ENCODE measurements at regions not wholly inside any gene's neighbourhood (a gene's known extent, or its start where the extent isn't known, plus 50 kb on each side); places are given as distances from the start of the nearest gene placed in this dataset.
A peak's percentile ranks its signal among the peaks of the same experiment; 100 is the strongest.

DNA sequence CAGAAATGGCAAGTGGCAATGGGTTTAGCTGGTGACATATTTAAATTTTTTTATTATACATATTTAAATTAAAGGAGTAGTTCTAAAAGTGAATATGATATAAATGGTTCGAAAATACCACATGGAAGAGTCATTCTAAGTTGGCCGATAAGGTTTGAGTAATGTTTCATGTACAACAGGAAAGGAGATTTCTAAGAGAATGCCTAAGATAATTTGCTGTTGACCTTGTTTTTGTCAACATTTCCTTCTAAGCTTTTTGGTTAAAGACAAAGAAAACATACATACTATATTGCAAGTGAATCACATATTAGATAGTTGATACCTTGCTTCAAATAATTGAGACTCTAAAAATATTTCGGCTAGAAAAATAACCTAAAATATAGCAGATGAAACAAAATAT lies 526.6 kb upstream of the SLIT2 start:
- DNase-seq (ENCODE audit: low read depth) = no peak

DNA sequence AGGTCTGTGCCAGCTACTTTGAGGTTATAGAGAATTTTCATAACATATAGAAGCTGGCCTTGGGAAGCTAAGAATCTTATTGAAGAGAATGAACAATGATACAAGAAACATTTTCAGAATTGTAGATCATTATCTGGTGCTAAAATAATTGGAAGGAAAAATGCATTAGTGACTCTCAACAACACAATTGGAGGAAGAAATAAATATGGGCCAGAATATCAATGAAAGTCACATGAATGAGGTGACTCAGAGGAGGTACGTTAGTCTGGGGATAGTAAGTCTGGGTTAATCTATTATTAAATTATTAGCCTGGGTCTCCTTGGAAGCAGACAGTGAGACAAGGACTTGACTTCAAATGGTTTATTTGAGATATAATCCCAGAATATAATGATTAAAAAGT lies 529.3 kb upstream of the SLIT2 start:
- no peak for DNase-seq (ENCODE audit: low read depth)

DNA sequence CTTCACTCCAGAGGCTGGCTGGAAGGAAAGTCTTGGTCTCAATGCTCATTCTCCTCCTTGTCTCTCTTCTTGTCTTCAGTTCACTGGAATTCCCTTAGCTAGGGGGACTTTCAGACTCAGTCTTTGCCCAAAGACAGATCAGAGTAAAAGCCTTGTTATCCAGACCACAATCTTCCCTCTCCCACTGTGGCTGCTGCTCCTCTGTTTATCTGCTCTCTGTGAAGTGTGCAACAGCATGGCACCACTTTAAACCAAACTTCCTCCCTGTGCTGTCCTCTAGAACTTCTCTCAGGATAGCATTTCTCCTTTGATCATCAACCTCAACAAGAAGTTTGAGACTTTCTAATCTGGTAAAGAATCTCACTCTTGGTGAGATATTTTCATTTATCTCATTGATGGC lies 530.1 kb upstream of the SLIT2 start:
- DNase-seq (ENCODE audit: low read depth) = no peak

DNA sequence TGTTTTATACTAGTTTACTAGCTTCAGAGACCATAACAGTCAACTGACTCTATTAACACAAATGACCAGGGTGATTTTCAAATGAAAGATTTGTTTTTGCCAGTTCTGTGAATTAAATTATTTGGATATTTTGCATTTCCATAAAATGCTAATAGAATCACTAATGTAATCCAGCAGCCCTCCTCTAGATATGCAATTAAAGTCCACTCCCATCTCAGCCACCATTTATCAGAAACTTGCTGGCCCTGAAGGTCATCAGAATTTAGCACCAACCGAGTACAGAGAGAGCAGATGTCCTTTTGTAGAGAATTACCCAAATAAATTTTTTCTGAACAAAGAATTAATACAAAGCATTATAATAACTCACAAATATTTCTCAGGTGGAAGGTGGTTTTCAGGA lies 531.1 kb upstream of the SLIT2 start:
- no peak for DNase-seq (ENCODE audit: low read depth)

DNA sequence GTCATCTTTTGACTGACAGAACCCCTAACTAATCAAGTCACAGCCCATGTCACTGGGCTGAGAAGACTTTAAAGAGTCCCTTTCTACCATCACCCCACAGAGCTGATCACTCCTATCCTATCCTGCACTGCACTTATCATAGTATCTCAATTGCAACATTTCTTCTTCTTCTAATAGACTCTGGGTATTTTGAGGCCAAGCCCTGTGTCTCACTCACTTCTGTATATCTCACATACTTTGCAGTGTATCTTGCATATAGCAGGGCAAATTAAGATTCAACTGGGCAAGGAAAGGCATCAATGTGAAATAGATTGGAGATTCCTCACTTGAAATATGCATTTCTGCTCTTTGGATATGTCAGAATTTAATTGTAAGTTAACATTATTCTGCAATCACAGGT lies 531.5 kb upstream of the SLIT2 start:
- no peak for DNase-seq (ENCODE audit: low read depth)

DNA sequence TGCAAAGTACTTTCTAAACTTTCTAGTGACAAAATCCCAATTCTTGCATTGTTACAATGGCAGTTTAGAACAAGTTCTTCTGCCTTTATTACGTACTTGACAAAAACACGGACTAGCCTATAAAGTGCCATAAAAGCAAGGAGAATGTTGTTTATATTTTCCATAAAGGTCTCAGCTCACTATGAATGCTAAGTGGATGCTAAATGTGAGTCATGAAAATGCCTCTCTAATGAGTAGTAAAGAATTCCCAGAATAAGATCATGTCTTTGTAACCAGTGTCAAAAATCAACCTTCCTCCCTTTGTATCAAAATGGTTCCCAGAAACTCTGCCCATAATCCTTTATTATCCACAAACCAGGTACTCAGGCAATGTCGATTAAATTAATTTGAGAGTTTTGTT lies 539.8 kb upstream of the SLIT2 start:
- peak; percentile 64 for DNase-seq (ENCODE audit: low read depth)

DNA sequence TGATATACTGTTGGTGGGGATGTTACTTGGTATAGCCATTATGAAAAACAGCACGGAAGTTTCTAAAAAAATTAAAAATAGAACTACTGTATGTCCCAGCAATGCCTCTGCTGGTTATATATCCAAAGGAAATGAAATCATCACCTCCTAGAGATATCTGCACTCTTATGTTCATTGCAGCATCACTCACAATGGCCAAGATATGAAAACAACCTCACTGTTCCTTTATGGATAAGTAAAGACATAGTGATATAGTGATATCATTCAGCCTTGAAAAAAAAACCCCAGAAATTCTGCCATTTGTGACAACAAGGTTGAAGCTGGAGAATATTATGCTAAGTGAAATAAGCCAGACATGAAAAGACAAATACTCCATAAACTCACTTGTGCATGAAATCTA lies 543.8 kb upstream of the SLIT2 start:
- no peak for DNase-seq (ENCODE audit: low read depth)

GRCh38 chr4:19703391-19703790 lies 548.3 kb upstream of the SLIT2 start:
- no peak for DNase-seq (ENCODE audit: low read depth)

- DNase-seq (ENCODE audit: low read depth) = peak; percentile 15
Measured at GRCh38 chr4:19700992-19701391, 550.7 kb upstream of the SLIT2 start.

DNA sequence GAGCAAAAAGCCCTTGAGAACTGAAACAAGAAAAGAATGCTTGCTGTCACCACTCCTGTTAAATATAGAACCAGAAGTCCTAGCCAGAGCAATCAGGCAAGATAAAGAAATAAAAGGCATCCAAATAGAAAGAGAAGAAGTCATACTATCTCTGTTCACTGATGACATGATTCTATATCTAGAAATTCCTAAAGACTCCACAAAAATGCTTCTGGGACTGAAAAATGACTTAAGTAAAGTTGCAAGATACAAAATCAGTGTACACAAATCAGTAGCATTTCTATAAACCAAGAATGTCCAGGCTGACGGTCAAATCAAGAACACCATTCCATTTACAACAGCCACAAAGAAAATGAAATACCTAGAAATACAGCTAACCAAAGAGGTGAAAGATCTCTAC lies 552.7 kb upstream of the SLIT2 start:
- no peak for DNase-seq (ENCODE audit: low read depth)

GRCh38 chr4:19694812-19695211 lies 556.9 kb upstream of the SLIT2 start:
- no peak for DNase-seq (ENCODE audit: low read depth)

GRCh38 chr4:19693936-19694570 lies 557.7 kb upstream of the SLIT2 start:
- DNase-seq (ENCODE audit: low read depth) = peak; percentile 36

- peak; percentile 75 for DNase-seq (ENCODE audit: low read depth)
Measured at GRCh38 chr4:19689511-19689910, 562.2 kb upstream of the SLIT2 start.

- no peak for DNase-seq (ENCODE audit: low read depth)
Measured at GRCh38 chr4:19686456-19686855, 565.2 kb upstream of the SLIT2 start.

- DNase-seq (ENCODE audit: low read depth) = no peak
Measured at GRCh38 chr4:19684084-19684483, 567.6 kb upstream of the SLIT2 start.

DNA sequence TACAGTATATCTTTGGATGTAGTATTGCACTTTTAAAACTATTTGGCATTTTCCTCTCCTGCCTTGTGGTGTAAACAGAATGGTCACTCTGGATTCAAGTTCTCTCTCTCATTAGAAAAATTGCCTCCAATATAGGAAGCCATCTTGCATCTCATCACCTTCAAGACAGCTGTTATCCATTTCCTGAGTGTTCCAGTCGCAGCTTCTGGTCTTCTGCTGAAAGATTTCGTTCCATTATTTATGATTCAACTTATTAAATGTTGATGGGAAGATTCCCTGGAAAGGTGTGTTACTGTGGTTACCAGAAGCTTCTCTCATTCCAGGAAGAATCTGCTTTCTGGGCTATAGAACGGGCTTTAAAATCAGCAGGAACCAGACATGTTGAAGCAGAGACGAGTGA lies 568.3 kb upstream of the SLIT2 start:
- no peak for DNase-seq (ENCODE audit: low read depth)

DNA sequence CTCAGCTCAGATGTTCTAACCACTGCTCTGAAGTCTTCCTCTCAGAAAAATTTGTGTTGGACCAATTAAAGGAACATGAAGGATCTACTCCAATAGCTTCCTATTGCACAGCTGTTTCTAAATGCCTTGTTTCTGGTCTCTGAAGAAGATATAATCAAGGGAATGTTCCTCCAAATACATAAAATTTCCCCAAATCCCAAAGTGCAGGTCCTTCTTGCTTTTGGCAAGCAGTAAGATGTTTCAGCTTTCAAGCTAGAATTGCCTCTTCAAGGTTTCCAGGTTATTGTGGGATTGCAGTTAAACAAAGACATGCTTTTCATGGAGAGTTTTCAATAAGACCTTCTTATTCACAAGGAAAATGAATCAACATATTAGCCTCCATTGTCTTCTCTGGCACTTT lies 574.5 kb upstream of the SLIT2 start:
- DNase-seq (ENCODE audit: low read depth) = no peak

DNA sequence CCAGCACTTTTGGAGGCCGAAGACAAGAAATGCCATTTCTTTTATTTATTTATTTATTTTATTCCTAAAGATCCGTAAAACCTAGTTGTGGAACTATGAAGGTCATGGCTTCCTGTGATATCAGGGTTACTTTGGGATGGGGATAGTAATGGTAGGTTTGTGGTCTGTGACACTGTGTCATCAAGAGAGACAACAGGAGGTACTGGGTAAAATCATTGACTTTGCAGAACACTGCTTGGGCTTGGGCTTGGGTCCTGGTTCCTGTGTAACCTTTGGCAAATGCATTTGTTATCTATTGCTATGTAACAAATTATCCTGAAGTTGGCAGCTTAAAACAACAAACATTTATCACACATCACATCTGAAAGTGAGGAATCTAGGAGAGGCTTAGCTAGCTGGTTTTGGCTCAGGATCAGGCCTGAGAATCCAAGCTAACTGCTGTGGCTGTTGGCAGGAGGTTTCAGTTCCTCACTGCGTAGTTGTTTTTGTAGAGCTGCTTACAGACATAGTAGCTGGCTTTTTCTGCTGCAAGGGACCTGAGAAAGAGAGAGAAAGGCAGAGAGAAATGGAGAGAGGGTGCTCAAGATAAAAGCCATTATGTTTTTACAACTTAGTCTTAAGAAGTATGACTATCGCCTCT lies 576.4 kb upstream of the SLIT2 start:
- no peak for DNase-seq (ENCODE audit: low read depth)

DNA sequence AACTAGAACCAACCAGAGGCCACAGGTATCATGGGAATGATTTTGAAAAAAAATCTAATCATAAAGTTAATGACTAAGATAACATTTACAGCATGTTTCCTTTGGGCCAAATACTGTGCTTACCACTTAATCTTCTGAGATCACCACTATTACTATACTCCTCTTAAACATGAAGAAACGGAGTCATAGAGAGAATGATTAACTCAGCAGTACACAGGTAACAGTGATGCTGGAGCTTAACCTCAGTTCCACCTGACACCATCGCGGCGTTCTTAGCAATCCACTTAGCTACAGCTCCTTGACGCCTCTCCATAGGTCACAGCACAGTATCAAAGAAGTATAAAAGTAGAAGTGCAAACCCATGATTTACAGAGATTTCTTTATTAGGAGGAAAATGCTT lies 592.6 kb upstream of the SLIT2 start:
- DNase-seq (ENCODE audit: low read depth) = no peak

DNA sequence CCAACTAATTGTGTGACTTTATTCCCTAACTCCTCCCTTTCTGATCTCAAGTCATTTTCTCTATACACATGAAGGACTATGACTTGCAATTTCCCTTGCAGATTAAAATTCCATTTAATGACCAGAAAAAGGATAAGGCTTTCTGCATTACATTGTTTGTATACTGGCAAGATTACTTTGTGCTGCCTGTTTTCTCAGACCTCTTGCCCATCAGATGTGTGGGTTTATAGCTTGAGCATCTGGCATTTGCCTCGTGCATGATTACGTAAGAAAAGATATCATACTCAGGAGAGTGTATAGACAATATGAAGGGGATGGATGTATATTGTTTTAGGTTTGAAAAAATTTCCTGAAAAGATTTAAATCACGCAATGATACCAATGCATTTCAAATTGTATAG lies 593.8 kb upstream of the SLIT2 start:
- no peak for DNase-seq (ENCODE audit: low read depth)

GRCh38 chr4:19655666-19656065 lies 596.0 kb upstream of the SLIT2 start:
- DNase-seq (ENCODE audit: low read depth) = no peak

DNA sequence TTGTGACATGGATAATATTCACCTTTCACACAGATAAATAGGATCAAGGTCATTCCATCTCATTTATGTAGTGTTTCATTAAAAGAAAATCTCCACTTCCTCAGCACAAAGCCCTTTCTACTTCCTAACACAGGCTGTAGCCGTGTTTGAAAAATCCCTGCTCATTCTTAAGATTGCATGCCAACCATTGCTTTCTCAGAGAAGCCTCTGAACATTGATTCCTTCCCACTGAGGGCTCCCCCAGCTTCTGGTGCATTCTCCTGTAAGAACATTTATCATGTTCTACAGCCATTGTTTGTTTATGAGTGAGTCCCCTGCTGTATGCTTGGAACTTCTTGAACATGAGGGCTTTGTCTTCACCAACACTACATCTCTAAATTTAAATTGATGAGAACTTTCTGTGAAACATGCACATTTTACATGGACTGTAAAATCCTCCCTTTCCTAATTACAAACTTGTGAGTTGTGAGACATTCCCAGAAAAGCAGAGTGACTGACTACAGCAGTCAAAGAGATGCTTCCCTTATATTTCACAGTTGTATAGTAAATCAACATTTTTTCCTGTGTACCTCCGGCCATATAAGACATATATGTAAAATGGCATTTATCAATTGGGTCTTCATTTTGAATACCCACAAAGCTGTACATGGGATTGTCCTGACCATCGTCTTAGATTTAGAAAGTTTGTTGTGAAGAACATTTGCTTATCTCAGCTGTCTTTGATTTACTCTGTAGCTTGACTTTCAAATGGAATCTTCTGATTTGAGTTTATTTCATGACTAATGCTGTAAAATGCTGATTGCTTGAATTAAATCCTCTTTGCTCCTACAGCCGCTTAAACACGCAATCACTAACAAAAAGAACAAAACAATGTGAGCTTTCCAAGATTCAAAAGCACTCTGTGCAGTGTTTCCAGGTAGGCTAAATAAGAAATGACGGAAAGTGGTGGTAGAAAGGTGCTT lies 600.5 kb upstream of the SLIT2 start:
- no peak for DNase-seq (ENCODE audit: low read depth)
